Putamen (tissue), 1 donor: ENCODE measurements at regions not wholly inside any gene's neighbourhood (a gene's known extent, or its start where the extent isn't known, plus 50 kb on each side); places are given as distances from the start of the nearest gene placed in this dataset.

Source experiments
- DNase-seq: peaks from one replicate; pipeline ENCODE4 v3.0.0-alpha.2; 2016; ENCODE audit warnings: low spot score

DNA sequence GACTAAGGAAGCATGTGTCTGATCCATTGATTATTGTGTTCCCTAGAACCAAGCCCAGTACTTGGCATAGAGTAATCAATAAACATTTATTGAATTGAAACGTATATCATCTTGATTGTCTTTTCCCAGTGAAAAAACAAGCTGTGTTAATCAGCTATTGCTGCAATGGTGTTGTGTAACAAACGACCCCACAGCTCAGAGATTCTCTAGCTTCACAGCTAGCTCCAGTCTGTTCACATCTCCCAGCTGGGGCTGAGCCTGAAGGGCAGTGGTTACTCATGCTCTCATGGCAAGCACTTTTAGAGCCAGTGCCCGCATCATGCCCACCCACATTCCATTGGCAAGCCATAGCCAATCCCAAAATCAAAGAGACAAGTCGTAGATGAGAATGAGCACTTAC lies 237.4 kb upstream of the RAB4A start:
- DNase-seq, result no peak

GRCh38 chr1:229034342-229034741 lies 236.6 kb upstream of the RAB4A start:
- DNase-seq, result no peak

GRCh38 chr1:229035054-229035747 lies 235.7 kb upstream of the RAB4A start:
- no peak for DNase-seq

DNA sequence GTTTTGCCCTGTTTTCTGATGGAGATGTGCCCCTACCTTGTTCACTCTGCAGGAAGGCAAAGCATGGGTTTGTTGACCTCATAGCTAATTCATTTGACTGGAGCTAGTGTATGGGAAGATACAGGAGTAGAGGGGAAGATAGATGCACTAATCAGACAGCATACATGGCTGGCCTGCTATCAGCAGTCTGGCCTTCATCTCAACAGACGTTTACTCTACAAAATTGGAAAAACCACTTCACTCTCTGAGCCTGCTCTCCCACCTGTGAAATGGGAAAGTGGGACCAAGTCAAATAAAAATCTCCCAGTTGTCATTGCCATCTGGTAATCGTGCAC lies 235.2 kb upstream of the RAB4A start:
- DNase-seq, result no peak

- DNase-seq, result no peak
Observed at GRCh38 chr1:229037806-229038405, 233.0 kb upstream of the RAB4A start.

DNA sequence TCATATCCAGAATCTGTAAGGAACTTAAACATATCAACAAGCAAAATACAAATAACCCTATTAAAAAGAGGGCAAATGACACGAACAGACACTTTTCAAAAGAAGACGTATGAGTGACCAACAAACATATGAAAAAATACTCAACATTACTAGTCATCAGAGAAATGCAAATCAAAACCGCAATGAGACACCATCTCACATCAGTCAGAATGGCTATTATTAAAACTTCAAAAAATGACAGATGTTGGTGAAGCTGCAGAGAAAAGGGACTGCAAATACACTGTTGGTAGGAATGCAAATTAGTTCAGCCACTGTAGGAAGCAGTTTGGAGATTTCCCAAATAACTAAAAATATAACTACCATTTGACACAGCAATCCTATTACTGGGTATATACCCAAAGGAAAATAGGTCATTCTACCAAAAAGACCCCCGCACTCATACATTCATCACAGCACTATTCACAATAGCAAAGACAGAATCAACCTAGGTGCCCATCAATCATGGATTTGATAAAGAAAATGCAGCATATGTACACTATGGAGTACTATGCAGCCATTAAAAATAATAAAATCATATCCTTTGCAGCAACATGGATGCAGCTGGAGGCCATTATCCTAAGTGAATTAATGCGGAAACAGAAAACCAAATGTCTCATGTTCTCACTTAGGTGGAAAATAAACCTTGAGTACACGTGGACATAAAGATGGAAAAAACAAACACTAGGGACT lies 230.1 kb upstream of the RAB4A start:
- DNase-seq, result no peak

DNA sequence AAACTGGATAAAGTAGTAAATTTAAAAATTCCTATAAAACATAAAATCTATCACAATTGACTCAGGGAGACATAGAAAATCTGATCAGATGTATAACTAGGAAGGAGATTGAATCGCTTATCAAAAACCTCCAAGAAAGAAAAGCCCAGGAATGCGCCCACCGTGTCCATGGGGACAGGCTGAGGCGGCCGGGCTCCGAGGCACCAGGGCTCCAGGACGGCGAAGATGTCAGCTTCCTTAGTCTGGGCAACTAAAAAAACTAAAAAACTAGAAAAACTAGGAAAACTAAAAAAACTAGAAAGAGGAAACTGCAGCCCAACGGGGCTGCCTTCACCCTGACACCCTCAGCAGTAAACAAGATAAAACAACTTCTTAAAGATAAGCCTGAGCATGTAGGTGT lies 229.0 kb upstream of the RAB4A start:
- DNase-seq, result no peak

- no peak for DNase-seq
Observed at GRCh38 chr1:229042482-229042881, 228.4 kb upstream of the RAB4A start.

GRCh38 chr1:229043115-229043514 lies 227.8 kb upstream of the RAB4A start:
- no peak for DNase-seq

DNA sequence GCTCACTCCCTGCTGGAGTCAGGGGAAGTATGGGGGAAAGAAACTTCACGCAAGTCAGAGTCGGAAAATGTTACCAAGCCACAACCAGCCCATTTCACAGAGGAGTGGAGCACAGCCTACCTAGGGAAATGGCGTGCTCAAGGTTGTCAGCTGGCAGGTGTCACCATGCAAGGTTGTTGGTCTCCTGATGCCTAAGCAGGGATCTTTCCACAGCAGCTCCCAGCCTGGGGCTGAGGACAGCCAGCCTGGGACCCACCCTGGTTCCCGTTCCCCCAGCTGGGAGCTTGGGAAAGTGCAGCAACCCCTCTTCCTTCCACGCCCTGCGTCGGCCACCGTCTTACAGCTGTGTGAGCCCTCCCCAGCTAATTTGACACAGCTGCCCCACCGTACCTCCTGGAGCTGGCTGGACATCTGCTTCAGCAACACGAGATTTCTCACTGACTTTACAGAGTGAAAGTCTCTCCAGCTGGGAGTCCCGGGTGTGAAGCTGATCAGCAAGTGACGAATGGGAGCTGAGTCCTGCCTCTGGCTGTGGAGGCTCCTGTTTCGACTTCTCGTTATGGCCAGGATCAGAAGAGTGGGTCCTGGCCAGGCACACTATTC lies 224.6 kb upstream of the RAB4A start:
- no peak for DNase-seq

DNA sequence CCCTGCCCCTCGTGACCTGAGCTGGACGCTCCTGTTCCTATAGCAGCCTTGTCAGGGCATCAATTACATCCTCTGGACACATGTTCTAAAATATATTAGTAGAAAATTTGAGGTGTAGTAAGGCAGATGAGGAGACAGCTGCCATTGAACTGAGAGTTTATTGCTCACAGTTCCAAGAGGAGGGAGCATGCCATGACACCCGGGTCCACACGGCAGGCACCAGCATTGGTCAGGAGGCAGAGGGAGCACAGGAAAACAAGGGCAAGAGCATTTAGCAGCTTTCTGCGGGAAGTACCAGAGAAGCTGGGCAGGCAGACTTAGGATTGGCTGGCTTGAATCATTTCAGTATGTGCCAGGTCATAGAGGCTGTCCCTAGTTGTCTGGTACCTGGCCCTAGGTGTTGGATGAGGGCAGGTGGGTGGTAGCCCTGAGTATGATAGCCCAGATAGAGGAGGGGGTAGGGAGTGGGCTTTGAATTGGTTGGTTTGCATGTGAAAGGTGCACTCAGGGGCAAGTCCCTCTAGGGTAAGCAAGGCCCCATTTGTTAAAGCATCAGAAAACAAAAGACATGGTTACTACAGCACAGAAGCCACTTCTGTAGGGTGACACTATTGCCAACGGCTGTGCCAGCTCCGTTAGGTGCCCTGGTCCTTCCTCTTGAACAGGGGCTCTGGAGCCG lies 223.6 kb upstream of the RAB4A start:
- DNase-seq, result no peak

DNA sequence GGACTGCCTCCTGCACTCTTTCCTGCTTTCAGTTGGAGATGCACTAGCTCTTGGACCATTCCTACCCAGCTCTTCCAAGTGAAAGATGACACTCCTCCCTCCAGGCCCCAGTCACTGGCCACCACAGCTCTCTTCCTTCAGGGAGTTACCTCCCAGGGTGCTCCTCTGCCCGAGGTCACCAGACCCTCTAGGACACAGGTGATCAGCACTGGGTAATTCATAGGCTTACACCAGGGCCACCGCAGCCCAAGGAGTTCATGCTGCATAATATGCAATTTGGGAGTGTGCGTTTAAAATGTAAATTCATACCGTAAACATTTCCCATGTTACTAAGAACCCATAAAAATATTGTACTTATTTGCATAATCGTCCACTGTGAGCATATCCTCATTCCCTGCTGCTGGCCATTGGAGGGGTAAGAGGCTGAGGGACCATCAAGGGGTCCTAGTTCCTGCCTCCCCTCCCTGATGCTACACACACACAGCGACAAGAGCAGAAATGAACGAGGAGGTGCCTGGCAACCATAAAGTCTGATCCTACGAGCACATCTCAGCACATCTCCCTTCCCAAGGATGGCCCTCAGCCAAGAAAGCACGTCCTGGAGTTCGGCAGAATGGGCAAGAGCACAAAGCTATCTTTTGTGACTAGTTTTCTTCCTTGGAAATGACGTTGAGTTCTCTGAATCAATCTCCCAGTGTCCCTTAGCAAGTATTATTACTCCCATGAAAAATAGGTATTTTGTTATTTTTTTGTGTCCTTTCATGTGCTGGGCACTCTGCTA lies 222.9 kb upstream of the RAB4A start:
- DNase-seq, result no peak

GRCh38 chr1:229048896-229049295 lies 222.0 kb upstream of the RAB4A start:
- no peak for DNase-seq

DNA sequence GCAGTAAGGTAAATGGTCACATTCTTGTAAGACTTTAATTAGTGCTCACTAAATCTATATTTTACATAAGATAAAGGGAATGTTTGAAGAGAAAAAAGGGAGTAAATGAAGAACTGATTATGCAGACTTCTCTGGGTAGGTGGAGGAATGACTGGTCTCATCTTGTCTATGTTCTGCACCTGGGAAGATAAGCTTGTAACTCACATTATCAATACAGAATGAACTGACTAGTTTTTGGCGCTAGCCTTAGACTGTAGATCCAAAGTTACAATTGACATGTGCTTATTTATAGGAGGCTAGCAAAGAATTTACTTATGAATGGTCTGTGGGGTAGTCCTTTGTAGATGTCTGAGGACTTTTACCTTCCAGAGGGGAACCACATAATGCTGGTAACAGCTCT lies 214.9 kb upstream of the RAB4A start:
- no peak for DNase-seq

GRCh38 chr1:229058111-229058561 lies 212.8 kb upstream of the RAB4A start:
- no peak for DNase-seq

DNA sequence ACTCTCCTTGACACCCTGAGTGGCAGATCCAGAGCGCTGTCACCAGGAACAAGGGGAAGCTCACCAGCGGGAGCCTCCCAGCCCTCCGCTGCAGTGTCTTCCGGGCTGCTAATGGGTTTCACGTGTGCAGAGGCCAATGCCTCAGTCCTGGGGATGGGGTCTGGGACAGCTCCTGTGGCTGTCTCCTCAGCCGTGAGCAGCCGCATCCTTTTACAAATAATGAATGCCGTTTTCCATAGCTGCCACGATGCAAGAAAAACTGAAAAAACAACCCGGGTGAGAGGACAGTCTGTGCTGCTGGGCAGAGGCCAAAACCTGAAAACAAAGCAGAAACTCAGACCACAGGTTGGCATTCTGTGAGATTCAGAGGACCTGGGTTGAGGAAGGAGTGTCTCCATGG lies 212.2 kb upstream of the RAB4A start:
- no peak for DNase-seq

- DNase-seq, result peak; percentile 24
Observed at GRCh38 chr1:229059671-229060539, 211.0 kb upstream of the RAB4A start.

DNA sequence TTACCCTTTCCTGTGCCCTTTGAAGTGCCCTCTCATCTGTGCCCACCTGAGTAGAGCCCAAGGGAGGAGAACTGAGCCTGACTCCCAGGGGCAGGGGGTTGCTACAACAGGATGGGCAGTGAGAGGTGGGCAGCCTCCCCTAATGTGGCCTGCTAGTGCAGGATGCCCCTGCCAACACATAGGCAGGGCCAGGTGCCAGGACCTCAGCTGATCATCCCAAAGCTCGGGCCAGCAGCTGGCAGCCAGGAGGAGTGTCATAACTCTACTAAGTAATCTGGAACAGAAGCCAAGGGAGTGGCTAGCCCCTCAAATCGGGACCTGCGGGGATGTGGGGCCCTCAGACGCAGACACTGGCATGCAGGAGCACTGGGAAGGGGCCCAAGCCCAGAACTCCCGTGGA lies 208.8 kb upstream of the RAB4A start:
- no peak for DNase-seq

DNA sequence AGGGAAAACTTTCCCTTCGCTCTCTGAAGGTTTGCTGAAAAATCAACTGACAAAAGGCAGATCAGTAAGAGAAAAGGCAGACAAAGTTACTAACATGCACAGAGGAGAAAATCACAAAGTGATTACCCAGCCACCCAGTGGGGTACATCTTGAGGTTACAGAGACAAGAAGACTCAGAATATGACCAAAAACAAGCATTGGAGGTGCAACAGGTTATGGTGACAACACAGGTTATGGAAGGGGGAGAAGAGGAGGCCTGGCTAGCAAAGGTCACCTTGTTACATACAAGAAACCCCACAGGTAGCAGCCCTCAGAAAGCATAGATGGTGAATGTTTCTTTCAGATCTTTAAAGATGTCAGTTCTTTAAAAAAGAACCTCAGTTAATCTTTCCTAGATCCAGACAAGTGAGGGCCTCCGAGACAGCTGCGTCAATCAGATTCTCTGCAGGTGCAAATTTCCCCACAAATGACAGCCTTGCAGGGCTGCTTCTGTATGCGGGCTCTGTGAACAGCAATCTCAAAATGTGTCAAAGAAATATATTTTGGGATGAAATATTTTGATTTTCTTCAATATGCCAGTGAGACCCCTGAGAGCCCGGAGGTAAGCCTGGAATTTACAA lies 207.6 kb upstream of the RAB4A start:
- no peak for DNase-seq
